PC-3 (cell line): ENCODE measurements at regions not wholly inside any gene's neighbourhood (a gene's known extent, or its start where the extent isn't known, plus 50 kb on each side); places are given as distances from the start of the nearest gene placed in this dataset.
A peak's percentile ranks its signal among the peaks of the same experiment; 100 is the strongest.

Source experiments
- ATAC-seq: fragments of 200-7000 bp; cut with Tn5 transposase; 2 replicates; pipeline ENCODE4 v1.9.1; 2020; ENCODE audit warnings: mild to moderate bottlenecking, moderate library complexity
- BruUV-seq: library from RNA; stranded (reverse); fragments of 400-500 nt; replicated peaks from 2 replicates; lab custom pipeline; 2021; lab: Mats Ljungman, UMichigan
- CTCF ChIA-PET: fragments of 300-600 bp; sonication (Branson Sonifier 250); formaldehyde crosslinking; loops from one replicate; lab custom pipeline; 2022; ENCODE audit warnings: antibody characterized with exemption; lab: Charles Lee
- POLR2A ChIA-PET: fragments of 300-600 bp; sonication (Branson Sonifier 250); formaldehyde crosslinking; loops from one replicate; lab custom pipeline; 2022; ENCODE audit warnings: antibody characterized with exemption; ENCODE audit not compliant: unreplicated experiment; lab: Charles Lee
- DNase-seq: peaks from one replicate; pipeline ENCODE4 v3.0.0-alpha.2; 2015
- H2AFZ ChIP-seq: fragments of 300-600 bp; sonication (generic); 2 replicates; pipeline ENCODE4 v1.6.0; 2016; ENCODE audit warnings: antibody characterized with exemption, low read length
- H3F3A ChIP-seq: fragments of 300-600 bp; sonication (generic); one replicate; pipeline ENCODE4 v1.6.0; 2017; ENCODE audit warnings: antibody characterized with exemption, low read length, control low read depth, mild to moderate bottlenecking; ENCODE audit not compliant: unreplicated experiment
- H3K27ac ChIP-seq: fragments of 300-600 bp; sonication (generic); 2 replicates; pipeline ENCODE4 v1.5.1; 2016; ENCODE audit warnings: mild to moderate bottlenecking, low read length
- H3K27me3 ChIP-seq: fragments of 300-600 bp; sonication (generic); 2 replicates; pipeline ENCODE4 v1.6.1; 2016; ENCODE audit warnings: low read length, mixed read lengths
- H3K36me3 ChIP-seq: fragments of 300-600 bp; sonication (generic); 2 replicates; pipeline ENCODE4 v1.6.1; 2016; ENCODE audit warnings: low read depth, mixed run types, low read length, mixed read lengths
- H3K4me1 ChIP-seq: fragments of 300-600 bp; sonication (generic); 2 replicates; pipeline ENCODE4 v1.5.1; 2016; ENCODE audit warnings: low read length; ENCODE audit not compliant: insufficient read depth
- H3K4me2 ChIP-seq: fragments of 300-600 bp; sonication (generic); 2 replicates; pipeline ENCODE4 v1.6.0; 2016; ENCODE audit warnings: low read length
- H3K4me3 ChIP-seq: fragments of 300-600 bp; sonication (generic); 2 replicates; pipeline ENCODE4 v1.5.1; 2016; ENCODE audit warnings: mild to moderate bottlenecking, low read length, mixed read lengths
- H3K79me2 ChIP-seq: fragments of 300-600 bp; sonication (generic); 2 replicates; pipeline ENCODE4 v1.6.1; 2017; ENCODE audit warnings: low read length, mixed read lengths
- H3K9ac ChIP-seq: fragments of 300-600 bp; sonication (generic); 2 replicates; pipeline ENCODE4 v1.6.0; 2016; ENCODE audit warnings: mild to moderate bottlenecking, low read length
- H3K9me2 ChIP-seq: fragments of 300-600 bp; sonication (generic); replicated peaks from 2 replicates; pipeline ENCODE4 v1.6.1; 2016; ENCODE audit warnings: mixed run types, low read length, mixed read lengths
- H3K9me3 ChIP-seq: fragments of 300-600 bp; sonication (generic); 2 replicates; pipeline ENCODE4 v1.6.1; 2016; ENCODE audit warnings: low read length, mixed read lengths
- H4K20me1 ChIP-seq: fragments of 300-600 bp; sonication (generic); 2 replicates; pipeline ENCODE4 v1.6.1; 2016; ENCODE audit warnings: low read length, mixed read lengths
- CTCF ChIP-seq: fragments of 300-600 bp; sonication (generic); conservative IDR thresholded peaks from 2 replicates; pipeline ENCODE4 v1.5.1; 2017; ENCODE audit warnings: antibody characterized with exemption, low read depth, mild to moderate bottlenecking, low read length
- EZH2 ChIP-seq: fragments of 300-600 bp; sonication (generic); IDR thresholded peaks from one replicate; pipeline ENCODE4 v1.6.1; 2017; ENCODE audit warnings: antibody characterized with exemption, mild to moderate bottlenecking, low read length; ENCODE audit not compliant: unreplicated experiment
- EZH2phosphoT487 ChIP-seq: fragments of 300-600 bp; sonication (generic); IDR thresholded peaks from 2 replicates; pipeline ENCODE4 v1.6.1; 2018; ENCODE audit warnings: mild to moderate bottlenecking, antibody characterized with exemption, low read length, borderline replicate concordance
- intact Hi-C: fragments of 100-400 bp; cut with micrococcal nuclease; formaldehyde crosslinking; loops from 2 replicates; pipeline ENCODE4 v1.9.0; 2023

DNA sequence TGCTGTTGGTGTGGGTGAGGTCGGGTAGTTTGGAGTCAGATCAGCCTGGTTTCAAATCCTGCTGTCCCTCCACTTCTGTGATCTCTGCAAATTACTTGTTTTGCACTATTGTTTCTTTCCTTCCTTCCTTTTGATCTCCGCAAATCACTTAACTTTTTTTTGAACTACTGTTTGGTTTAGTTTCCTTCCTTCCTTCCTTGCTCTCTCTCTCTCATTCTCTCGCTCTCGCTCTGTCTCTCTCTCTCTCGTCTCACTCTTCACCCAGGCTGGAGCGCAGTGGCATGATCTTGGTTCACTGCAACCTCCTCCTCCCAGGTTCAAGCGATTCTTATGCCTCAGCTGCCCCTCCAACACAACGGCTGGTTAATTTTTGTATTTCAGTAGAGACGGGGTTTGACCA is 141.6 kb upstream of the ITGA6 start:
- Histone ChIP-seq H3K36me3 (no peaks in the 10 kb centered on the region), H3K79me2 (no peaks in the 10 kb centered on the region), H3K4me2 (no peak overlapping the region), H3F3A (no peaks in the 10 kb centered on the region), H3K4me3 (no peak overlapping the region), H3K9ac (no peak overlapping the region), H3K27ac (no peak overlapping the region), H3K9me2 (no peaks in the 10 kb centered on the region), H2AFZ (0 out of 2 replicates have a peak overlapping the region, but pooled peaks have one; percentile 50), H3K27me3 (no peaks in the 10 kb centered on the region), H3K9me3 (no peaks in the 10 kb centered on the region), H4K20me1 (no peaks in the 10 kb centered on the region), H3K4me1 (peaks cover 44% of the 10 kb centered on the region)
- CTCF ChIA-PET, result no interaction called here
- ATAC-seq (no peak), DNase-seq (no peak)
- POLR2A ChIA-PET, result no interaction called here
- intact Hi-C loops, result no loop called here
- no TSS peak for BruUV-seq
- no peak for TF ChIP-seq EZH2phosphoT487
- TF ChIP-seq EZH2, result no peak
- no peak for TF ChIP-seq CTCF

DNA sequence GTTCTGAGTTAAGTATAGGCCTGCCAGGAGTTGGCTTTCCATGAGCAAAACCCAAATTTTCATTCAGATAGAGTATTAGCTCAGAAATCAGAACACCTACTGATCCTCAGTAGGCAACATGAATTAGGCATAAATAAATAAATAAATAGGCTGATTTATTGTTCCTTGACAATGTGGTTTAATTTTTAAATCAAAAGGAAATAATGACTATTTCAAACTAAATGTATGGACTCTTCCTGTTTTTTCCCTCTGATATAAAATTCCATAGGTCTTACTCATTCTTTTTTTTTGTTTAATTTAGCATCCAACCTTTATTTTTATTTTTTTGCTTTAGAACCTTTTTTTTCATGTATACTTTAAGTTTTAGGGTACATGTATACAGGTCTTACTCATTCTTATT is 140.2 kb upstream of the ITGA6 start:
- no peak overlapping the region for H3K4me3 ChIP-seq
- H3K9me3 ChIP-seq, result no peaks in the 10 kb centered on the region
- no peak overlapping the region for H3K9ac ChIP-seq
- H3K27ac ChIP-seq, result no peak overlapping the region
- no peak overlapping the region for H2AFZ ChIP-seq
- DNase-seq (no peak), ATAC-seq (no peak)
- H3K4me2 ChIP-seq, result no peak overlapping the region
- H4K20me1 ChIP-seq, result no peaks in the 10 kb centered on the region
- no peaks in the 10 kb centered on the region for H3F3A ChIP-seq
- H3K79me2 ChIP-seq, result no peaks in the 10 kb centered on the region
- no TSS peak for BruUV-seq
- TF ChIP-seq CTCF (no peak), EZH2 (no peak), EZH2phosphoT487 (no peak)
- no peaks in the 10 kb centered on the region for H3K9me2 ChIP-seq
- CTCF ChIA-PET, result no interaction called here
- H3K27me3 ChIP-seq, result no peaks in the 10 kb centered on the region
- intact Hi-C loops, result no loop called here
- POLR2A ChIA-PET, result interaction anchor here (0.7 kb wide), 1 partner anchor 24 kb away, joined by 4 read pairs; no protein-coding TSS in a partner anchor
- H3K4me1 ChIP-seq, result peaks cover 35% of the 10 kb centered on the region
- H3K36me3 ChIP-seq, result no peaks in the 10 kb centered on the region

DNA sequence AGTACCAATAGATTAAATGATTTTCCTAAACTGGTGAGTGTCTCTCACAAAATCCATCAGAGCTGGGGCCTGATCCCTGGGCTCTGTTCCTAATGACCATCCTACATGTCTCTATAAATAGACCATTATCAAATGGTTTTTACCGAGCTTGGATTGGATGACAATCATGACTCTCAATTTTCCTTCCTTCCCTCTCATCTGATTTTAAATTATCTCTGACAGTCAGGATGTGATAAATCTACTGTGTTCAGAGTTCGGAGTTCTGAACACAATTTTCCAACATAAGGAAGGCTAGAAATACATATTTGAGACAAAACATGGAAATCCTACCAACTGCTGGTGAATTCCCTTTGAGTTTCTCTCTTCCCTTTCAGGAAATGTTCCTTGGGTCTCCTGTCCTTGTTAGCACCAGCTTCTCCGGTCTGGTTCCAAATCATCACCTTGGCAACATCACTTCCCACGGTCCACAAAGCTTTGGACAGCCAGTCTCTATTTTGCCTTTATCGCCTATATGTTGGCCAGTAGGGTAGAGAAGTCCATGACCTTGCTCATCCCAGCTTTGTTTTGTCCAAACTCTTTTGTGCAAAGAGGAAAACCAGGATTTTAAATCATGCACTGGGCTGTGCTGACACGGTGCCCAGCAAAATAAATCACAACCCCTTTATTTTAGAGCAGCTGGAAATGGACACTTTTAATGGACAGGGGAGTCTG is 139.6 kb upstream of the ITGA6 start:
- no peak overlapping the region for H2AFZ ChIP-seq
- ATAC-seq (no peak), DNase-seq (no peak)
- no peak overlapping the region for H3K4me3 ChIP-seq
- TF ChIP-seq EZH2 (no peak), EZH2phosphoT487 (no peak), CTCF (no peak)
- intact Hi-C loops, result no loop called here
- no peaks in the 10 kb centered on the region for H3K9me3 ChIP-seq
- H3K9me2 ChIP-seq, result no peaks in the 10 kb centered on the region
- no peak overlapping the region for H3K4me2 ChIP-seq
- CTCF ChIA-PET, result no interaction called here
- no peaks in the 10 kb centered on the region for H3K36me3 ChIP-seq
- H3K79me2 ChIP-seq, result no peaks in the 10 kb centered on the region
- POLR2A ChIA-PET, result no interaction called here
- no TSS peak for BruUV-seq
- H3K4me1 ChIP-seq, result peaks cover 30% of the 10 kb centered on the region
- no peaks in the 10 kb centered on the region for H4K20me1 ChIP-seq
- H3K9ac ChIP-seq, result no peak overlapping the region
- no peaks in the 10 kb centered on the region for H3K27me3 ChIP-seq
- H3K27ac ChIP-seq, result no peak overlapping the region
- no peaks in the 10 kb centered on the region for H3F3A ChIP-seq
